Lower leg skin (tissue), 4 donors: ENCODE measurements at regions not wholly inside any gene's neighbourhood (a gene's known extent, or its start where the extent isn't known, plus 50 kb on each side); places are given as distances from the start of the nearest gene placed in this dataset.

Source experiments
- DNase-seq, 2 donors: peaks; one replicate each; pipeline ENCODE4 v3.0.0-alpha.2; 2019; ENCODE audit warnings: low spot score in 2 of 2
- H3K4me3 ChIP-seq: fragments of 200-600 bp; sonication (generic); 2 replicates; pipeline ENCODE4 v1.5.1; 2017; ENCODE audit warnings: mild to moderate bottlenecking, low read depth; ENCODE audit not compliant: poor library complexity, severe bottlenecking
- CTCF ChIP-seq, 3 donors: fragments of 450-650 bp; IDR thresholded peaks; one replicate each; pipeline ENCODE4 v1.5.1; 2016; ENCODE audit warnings: antibody characterized with exemption in 3 of 3, mild to moderate bottlenecking in 3 of 3, moderate library complexity in 2 of 3
- POLR2A ChIP-seq, 2 donors: fragments of 450-650 bp; IDR thresholded peaks; one replicate each; pipeline ENCODE4 v1.6.1; 2016 to 2017; ENCODE audit warnings: antibody characterized with exemption in 2 of 2, mild to moderate bottlenecking in 1 of 2, moderate library complexity in 1 of 2
- WGBS, 2 donors: methylation state at CpG; one replicate each; pipeline ENCODE4 v1.1.5; 2018; 5-methylcytosine and 5-hydroxymethylcytosine counted together
- intact Hi-C: fragments of 100-400 bp; cut with DNase I; formaldehyde crosslinking; loops from one replicate; pipeline ENCODE4 v1.15.0; 2023; ENCODE audit warnings: low total_unique reads

GRCh38 chr5:164175083-164175482, 669.7 kb downstream of the MAT2B start:
- 48 to 50% methylated on average over 2 of the region's 2 CpGs for WGBS, 2 donors
- intact Hi-C loops = no loop called here
- TF ChIP-seq CTCF (IDR thresholded peaks at IDR 0.05) (no peak), POLR2A (IDR thresholded peaks at IDR 0.05) (no peak)
- no peak overlapping the region for H3K4me3 ChIP-seq
- no peak for DNase-seq

GRCh38 chr5:164179406-164179805, 674.0 kb downstream of the MAT2B start:
- TF ChIP-seq CTCF (IDR thresholded peaks at IDR 0.05) (no peak), POLR2A (IDR thresholded peaks at IDR 0.05) (no peak)
- no peak for DNase-seq
- intact Hi-C loops = no loop called here
- H3K4me3 ChIP-seq = no peak overlapping the region
- WGBS, 2 donors = 78 to 86% methylated on average over 2 of the region's 2 CpGs

- 83 to 97% methylated on average over 1 of the region's 1 CpG for WGBS, 2 donors
- no peak overlapping the region for H3K4me3 ChIP-seq
- intact Hi-C loops = no loop called here
- TF ChIP-seq CTCF (IDR thresholded peaks at IDR 0.05) (no peak), POLR2A (IDR thresholded peaks at IDR 0.05) (no peak)
- DNase-seq = no peak
These were observed 676.2 kb downstream of the MAT2B start for GRCh38 chr5:164181604-164182003.

- DNase-seq = no peak
- intact Hi-C loops = no loop called here
- H3K4me3 ChIP-seq = no peak overlapping the region
- WGBS, 2 donors = 55 to 69% methylated on average over 3 of the region's 3 CpGs
- TF ChIP-seq POLR2A (IDR thresholded peaks at IDR 0.05) (no peak), CTCF (IDR thresholded peaks at IDR 0.05) (no peak)
These were observed 678.7 kb downstream of the MAT2B start for GRCh38 chr5:164184158-164184557.

- WGBS, 2 donors = 85 to 87% methylated on average over 5 of the region's 5 CpGs
- DNase-seq = no peak
- intact Hi-C loops = no loop called here
- no peak for TF ChIP-seq POLR2A (IDR thresholded peaks at IDR 0.05)
- H3K4me3 ChIP-seq = no peak overlapping the region
These were observed 679.6 kb downstream of the MAT2B start for GRCh38 chr5:164185000-164185399.

GRCh38 chr5:164186550-164186949, 681.1 kb downstream of the MAT2B start:
- intact Hi-C loops = no loop called here
- TF ChIP-seq CTCF (IDR thresholded peaks at IDR 0.05) = no peak
- no peak for TF ChIP-seq POLR2A (IDR thresholded peaks at IDR 0.05)
- DNase-seq = no peak
- 67 to 71% methylated on average over 3 of the region's 3 CpGs for WGBS, 2 donors
- H3K4me3 ChIP-seq = no peak overlapping the region
